SK-N-SH (cell line): ENCODE measurements at regions not wholly inside any gene's neighbourhood (a gene's known extent, or its start where the extent isn't known, plus 50 kb on each side); places are given as distances from the start of the nearest gene placed in this dataset.

Experiments
- CTCF ChIA-PET: fragments of 300-600, 350-600 bp; formaldehyde crosslinking; extraction: SDS; loops from one replicate; lab custom pipeline; 2021; lab: Yijun Ruan, JAX
- POLR2A ChIA-PET: fragments of 350-600 bp; sonication (Branson Sonifier 250); formaldehyde crosslinking; extraction: SDS; loops from one replicate; lab custom pipeline; 2020; ENCODE audit warnings: antibody characterized with exemption, inconsistent platforms; lab: Yijun Ruan, JAX
- DNase-seq: peaks from one replicate; pipeline ENCODE4 v3.0.0; 2012
- H2AFZ ChIP-seq: fragments of 200-600 bp; sonication (generic); 2 replicates; pipeline ENCODE4 v1.8.1; 2016; ENCODE audit warnings: antibody characterized with exemption, mild to moderate bottlenecking, low read depth
- H3F3A ChIP-seq: fragments of 200-600 bp; sonication (generic); replicated peaks from 2 replicates; pipeline ENCODE3; 2016; ENCODE audit warnings: antibody characterized with exemption, mild to moderate bottlenecking; ENCODE audit not compliant: insufficient read depth
- H3K27ac ChIP-seq, 2 experiments: fragments of 200-500 bp in 1 of 2; fragments of 200-600 bp in 1 of 2; sonication (Bioruptor generic) in 1 of 2; sonication (generic), shearing (Covaris generic) in 1 of 2; 2 replicates each; pipeline versions ENCODE4 v1.5.1 to v1.6.1; 2014 to 2016; ENCODE audit warnings: low read depth in 2 of 2, inconsistent platforms in 1 of 2, low read length in 1 of 2, mild to moderate bottlenecking in 1 of 2, mixed read lengths in 1 of 2
- H3K27me3 ChIP-seq: fragments of 200-600 bp; sonication (generic), shearing (Covaris generic); 2 replicates; pipeline ENCODE4 v1.6.1; 2016; ENCODE audit warnings: mixed run types; ENCODE audit not compliant: insufficient read depth
- H3K36me3 ChIP-seq, 2 experiments: fragments of 200-500 bp in 1 of 2; fragments of 200-600 bp in 1 of 2; sonication (Bioruptor generic) in 1 of 2; sonication (generic) in 1 of 2; replicated peaks in 1 of 2; 2 replicates each; pipeline versions ENCODE3 to v1.5.1; 2014 to 2016; ENCODE audit warnings: low read length in 1 of 2, mild to moderate bottlenecking in 1 of 2; ENCODE audit not compliant: insufficient read depth in 2 of 2, control insufficient read depth in 1 of 2
- H3K4me1 ChIP-seq, 2 experiments: fragments of 200-500 bp in 1 of 2; fragments of 200-600 bp in 1 of 2; sonication (Bioruptor generic) in 1 of 2; sonication (generic), shearing (Covaris generic) in 1 of 2; 2 replicates each; pipeline versions ENCODE4 v1.5.1 to v1.6.1; 2014 to 2016; ENCODE audit warnings: low read depth in 1 of 2, low read length in 1 of 2, mixed run types in 1 of 2; ENCODE audit not compliant: insufficient read depth in 2 of 2, control insufficient read depth in 1 of 2
- H3K4me2 ChIP-seq: fragments of 200-600 bp; sonication (generic), shearing (Covaris generic); 2 replicates; pipeline ENCODE4 v1.6.1; 2017; ENCODE audit warnings: mixed run types
- H3K4me3 ChIP-seq, 2 experiments: fragments of 200-500 bp in 1 of 2; fragments of 200-600 bp in 1 of 2; sonication (Bioruptor generic) in 1 of 2; sonication (generic), shearing (Covaris generic) in 1 of 2; 2 replicates each; pipeline versions ENCODE4 v1.5.1 to v1.8.1; 2014 to 2016; ENCODE audit warnings: low read depth in 2 of 2, inconsistent platforms in 1 of 2, low read length in 1 of 2, mild to moderate bottlenecking in 1 of 2, mixed read lengths in 1 of 2, moderate library complexity in 1 of 2
- H3K79me2 ChIP-seq: fragments of 200-600 bp; sonication (generic); 2 replicates; pipeline ENCODE4 v1.8.1; 2017; ENCODE audit warnings: mild to moderate bottlenecking; ENCODE audit not compliant: insufficient read depth
- H3K9ac ChIP-seq: fragments of 200-600 bp; sonication (generic); 2 replicates; pipeline ENCODE4 v1.6.1; 2017; ENCODE audit warnings: mixed run types
- H3K9me2 ChIP-seq: fragments of 200-600 bp; sonication (generic); 2 replicates; pipeline ENCODE4 v1.6.1; 2017; ENCODE audit warnings: mixed run types
- H3K9me3 ChIP-seq: fragments of 200-600 bp; sonication (generic); 2 replicates; pipeline ENCODE4 v1.6.1; 2017; ENCODE audit warnings: mixed run types, mild to moderate bottlenecking, moderate library complexity
- H4K20me1 ChIP-seq: fragments of 200-600 bp; sonication (generic); 2 replicates; pipeline ENCODE4 v1.6.1; 2017; ENCODE audit warnings: mild to moderate bottlenecking, mixed run types; ENCODE audit not compliant: insufficient read depth
- EZH2phosphoT487 ChIP-seq: fragments of 200-600 bp; sonication (generic); IDR thresholded peaks from 2 replicates; pipeline ENCODE4 v1.6.1; 2017; ENCODE audit warnings: low read depth, mixed run types, mild to moderate bottlenecking, antibody characterized with exemption, moderate library complexity, borderline replicate concordance
- FOSL2 ChIP-seq: IDR thresholded peaks from 2 replicates; pipeline ENCODE4 v1.4.0; 2012; ENCODE audit warnings: low read depth, mild to moderate bottlenecking, moderate library complexity, borderline replicate concordance
- FOXJ3 ChIP-seq: sonication (generic); formaldehyde crosslinking; IDR thresholded peaks from 2 replicates; pipeline ENCODE4 v1.5.1; 2020; ENCODE audit warnings: mild to moderate bottlenecking, missing genetic modification reagents
- GATA2 ChIP-seq: sonication (generic); formaldehyde crosslinking; IDR thresholded peaks from 2 replicates; pipeline ENCODE4 v1.5.0; 2020; ENCODE audit warnings: mild to moderate bottlenecking, missing genetic modification reagents
- IRF3 ChIP-seq: fragments of 150-350 bp; IDR thresholded peaks from 2 replicates; pipeline ENCODE4 v1.6.1; 2016; ENCODE audit warnings: mild to moderate bottlenecking, low read depth, low read length
- JUND ChIP-seq: IDR thresholded peaks from 2 replicates; pipeline ENCODE4 v1.4.0; 2012
- NFIC ChIP-seq: IDR thresholded peaks from 2 replicates; pipeline ENCODE4 v1.4.0; 2012; ENCODE audit warnings: borderline replicate concordance
- RCOR1 ChIP-seq: fragments of 150-350 bp; IDR thresholded peaks from 2 replicates; pipeline ENCODE4 v1.6.1; 2017; ENCODE audit warnings: antibody characterized with exemption, low read length
- RFX5 ChIP-seq: IDR thresholded peaks from 2 replicates; pipeline ENCODE4 v1.6.1; 2012; ENCODE audit warnings: mild to moderate bottlenecking, improper control_type of control experiment, low read length
- RXRA ChIP-seq: IDR thresholded peaks from 2 replicates; pipeline ENCODE4 v1.4.0; 2012; ENCODE audit warnings: low read depth, mild to moderate bottlenecking, borderline replicate concordance
- TCF12 ChIP-seq: IDR thresholded peaks from 2 replicates; pipeline ENCODE4 v1.4.0; 2012
- USF2 ChIP-seq: fragments of 150-350 bp; IDR thresholded peaks from 2 replicates; pipeline ENCODE4 v1.6.1; 2017; ENCODE audit warnings: antibody characterized with exemption, low read length, low read depth, borderline replicate concordance
- YY1 ChIP-seq: IDR thresholded peaks from 2 replicates; pipeline ENCODE4 v1.4.0; 2012; ENCODE audit warnings: low read depth, mild to moderate bottlenecking
- ZBTB33 ChIP-seq: IDR thresholded peaks from 2 replicates; pipeline ENCODE4 v1.4.0; 2012; ENCODE audit warnings: low read depth, borderline replicate concordance
- WGBS: methylation state at CpG from one replicate; pipeline ENCODE4 v1.1.6; 2017; ENCODE audit warnings: low lambda C conversion rate; 5-methylcytosine and 5-hydroxymethylcytosine counted together
- TF ChIP-seq, protein P1 (sequence below): fragments of 200-600 bp; sonication (generic); IDR thresholded peaks from 2 replicates; pipeline ENCODE4 v1.6.1; 2017; ENCODE audit warnings: antibody characterized with exemption, mild to moderate bottlenecking, moderate library complexity
- TF ChIP-seq, protein P2 (sequence below): IDR thresholded peaks from 2 replicates; pipeline ENCODE4 v1.4.0; 2012; ENCODE audit warnings: low read depth

GRCh38 chr16:48035142-48035541 lies 120.7 kb downstream of the ABCC12 start:
- H3F3A ChIP-seq, result no peaks in the 10 kb centered on the region
- no peak overlapping the region for H3K4me3 ChIP-seq
- H3K36me3 ChIP-seq, result no peaks in the 10 kb centered on the region
- no peaks in the 10 kb centered on the region for H3K79me2 ChIP-seq
- no peaks in the 10 kb centered on the region for H3K4me1 ChIP-seq
- H2AFZ ChIP-seq, result no peak overlapping the region
- no peaks in the 10 kb centered on the region for H4K20me1 ChIP-seq
- no peak for DNase-seq
- 61% methylated on average over 4 of the region's 4 CpGs for WGBS
- H3K27me3 ChIP-seq, result no peaks in the 10 kb centered on the region
- no peak overlapping the region for H3K27ac ChIP-seq
- ChIA-PET CTCF (interaction anchor here (1.4 to 1.6 kb wide), 3 partner anchors 11 to 891 kb away, joined by 3 to 6 read pairs (median 3); partner anchors contain the start of gene NETO2), POLR2A (no interaction called here)
- H3K9me2 ChIP-seq, result no peaks in the 10 kb centered on the region
- no peaks in the 10 kb centered on the region for H3K9me3 ChIP-seq
- H3K4me2 ChIP-seq, result no peak overlapping the region
- TF ChIP-seq IRF3 (no peak), YY1 (no peak), TCF12 (no peak), RCOR1 (no peak), USF2 (no peak), FOSL2 (no peak), EZH2phosphoT487 (no peak), GATA2 (CRISPR knock-in tag) (no peak), FOXJ3 (CRISPR knock-in tag) (no peak), ZBTB33 (no peak), JUND (no peak), NFIC (no peak), RFX5 (no peak), RXRA (no peak)
- TF ChIP-seq, protein P1, sequence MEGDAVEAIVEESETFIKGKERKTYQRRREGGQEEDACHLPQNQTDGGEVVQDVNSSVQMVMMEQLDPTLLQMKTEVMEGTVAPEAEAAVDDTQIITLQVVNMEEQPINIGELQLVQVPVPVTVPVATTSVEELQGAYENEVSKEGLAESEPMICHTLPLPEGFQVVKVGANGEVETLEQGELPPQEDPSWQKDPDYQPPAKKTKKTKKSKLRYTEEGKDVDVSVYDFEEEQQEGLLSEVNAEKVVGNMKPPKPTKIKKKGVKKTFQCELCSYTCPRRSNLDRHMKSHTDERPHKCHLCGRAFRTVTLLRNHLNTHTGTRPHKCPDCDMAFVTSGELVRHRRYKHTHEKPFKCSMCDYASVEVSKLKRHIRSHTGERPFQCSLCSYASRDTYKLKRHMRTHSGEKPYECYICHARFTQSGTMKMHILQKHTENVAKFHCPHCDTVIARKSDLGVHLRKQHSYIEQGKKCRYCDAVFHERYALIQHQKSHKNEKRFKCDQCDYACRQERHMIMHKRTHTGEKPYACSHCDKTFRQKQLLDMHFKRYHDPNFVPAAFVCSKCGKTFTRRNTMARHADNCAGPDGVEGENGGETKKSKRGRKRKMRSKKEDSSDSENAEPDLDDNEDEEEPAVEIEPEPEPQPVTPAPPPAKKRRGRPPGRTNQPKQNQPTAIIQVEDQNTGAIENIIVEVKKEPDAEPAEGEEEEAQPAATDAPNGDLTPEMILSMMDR, result no peak
- TF ChIP-seq, protein P2, sequence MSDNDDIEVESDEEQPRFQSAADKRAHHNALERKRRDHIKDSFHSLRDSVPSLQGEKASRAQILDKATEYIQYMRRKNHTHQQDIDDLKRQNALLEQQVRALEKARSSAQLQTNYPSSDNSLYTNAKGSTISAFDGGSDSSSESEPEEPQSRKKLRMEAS, result no peak
- no peak overlapping the region for H3K9ac ChIP-seq
